Heart right ventricle (tissue), 16 donors: ENCODE measurements at regions not wholly inside any gene's neighbourhood (a gene's known extent, or its start where the extent isn't known, plus 50 kb on each side); places are given as distances from the start of the nearest gene placed in this dataset.

Source experiments
- ATAC-seq, 8 donors: fragments of 200-7000 bp; cut with Tn5 transposase; one replicate each; pipeline ENCODE4 v1.9.1; 2020; ENCODE audit warnings: mild to moderate bottlenecking in 8 of 8, moderate library complexity in 8 of 8, moderate number of reproducible peaks in 1 of 8
- DNase-seq, 2 donors: peaks; one replicate each; pipeline ENCODE4 v3.0.0-alpha.2; 2020
- H3K27ac ChIP-seq, 10 donors: fragments of 200-600 bp; sonication (generic) in 2 of 10; one replicate each; pipeline versions ENCODE4 v1.5.0 to v1.8.0; 2020 to 2022; ENCODE audit warnings: mild to moderate bottlenecking in 3 of 10
- H3K27me3 ChIP-seq, 7 donors: fragments of 200-600 bp; one replicate each; pipeline ENCODE4 v1.8.0; 2021 to 2022; ENCODE audit warnings: mild to moderate bottlenecking in 2 of 7
- H3K36me3 ChIP-seq, 9 donors: fragments of 200-600 bp; sonication (generic) in 1 of 9; one replicate each; pipeline versions ENCODE4 v1.5.0 to v1.8.0; 2020 to 2022; ENCODE audit warnings: mild to moderate bottlenecking in 2 of 9
- H3K4me1 ChIP-seq, 9 donors: fragments of 200-600 bp; sonication (generic) in 1 of 9; one replicate each; pipeline versions ENCODE4 v1.5.0 to v1.8.0; 2020 to 2022; ENCODE audit warnings: mild to moderate bottlenecking in 4 of 9
- H3K4me3 ChIP-seq, 10 donors: fragments of 200-600 bp; sonication (generic) in 2 of 10; one replicate each; pipeline versions ENCODE4 v1.5.0 to v1.8.0; 2020 to 2022; ENCODE audit warnings: mild to moderate bottlenecking in 7 of 10, moderate library complexity in 2 of 10
- H3K9me3 ChIP-seq, 11 donors: fragments of 200-600 bp in 10 of 11; sonication (generic) in 2 of 11; one replicate each; pipeline versions ENCODE4 v1.5.0 to v1.8.0; 2013 to 2022; ENCODE audit warnings: mild to moderate bottlenecking in 2 of 11, control low read depth in 1 of 11, moderate library complexity in 1 of 11
- CTCF ChIP-seq, 9 donors: fragments of 200-600 bp; sonication (generic) in 2 of 9; IDR thresholded peaks; one replicate each; pipeline versions ENCODE4 v1.5.0 to v1.8.0; 2021 to 2022; ENCODE audit warnings: antibody characterized with exemption in 9 of 9, mild to moderate bottlenecking in 5 of 9, moderate library complexity in 1 of 9
- whole genome bisulfite sequencing, 2 donors: extraction: QIAGEN DNeasy Blood & Tissue Kit; methylation state at CpG; one replicate each; pipeline ENCODE4 v1.1.7; 2013; ENCODE audit warnings: inconsistent platforms in 1 of 2; 5-methylcytosine and 5-hydroxymethylcytosine counted together
- intact Hi-C, 10 donors: fragments of 100-400 bp; cut with DNase I; formaldehyde crosslinking; loops; one replicate each; pipeline versions ENCODE4 v1.11.1 to v1.14.2; 2022
- donor health status: Arrhythmogenic right ventricular cardiomyopathy.
- donor health status: ischemic (EF 13 %, LVEDD 7.1; RV severe dilation, severe dysfunction).
- donor health status: healthy with polysubstance abuse.
- donor health status: DM: no; HTN: yes; CAD: no.
- donor health status: DM: no; HTN: no; CAD: no.
- donor health status: ischemic (EF 25% LVEDD 6.9; RV normal size, moderate dysfunction).
- donor health status: ischemic (EF 25% LVEDD 5.7; RV mildly dilated, moderate dysfunction).
- donor health status: healthy.
- donor health status: DM: yes; HTN: yes; CAD: no.
- donor health status: Ischemic cardiomyopathy.
- donor health status: ischemic (EF 35%, LVEDD 5.7; RV mildly dilated, moderate dysfunction).
- donor health status: nonischemic (EF 11% LVEDD 7.7; RV severe dilation, severe dysfunction).
- donor health status: DM: yes; HTN: yes; CAD: no.
- donor health status: PGD.
- donor health status: ischemic (EF 29% LVEDD 5.4; RV normal size, mild dysfunction).
- donor health status: nonischemic (EF 23%, LVEDD 6.1; RV moderate dilation, normal function).

- H3K4me1 ChIP-seq, result no peaks in the 10 kb centered on the region
- no peak for DNase-seq
- no peak overlapping the region for H3K27ac ChIP-seq
- H3K27me3 ChIP-seq, result no peaks in the 10 kb centered on the region
- H3K4me3 ChIP-seq, result no peak overlapping the region
- TF ChIP-seq CTCF (IDR thresholded peaks at IDR 0.05), result no peak
- 79 to 80% methylated on average over 2 of the region's 2 CpGs for WGBS, 2 donors
- H3K36me3 ChIP-seq, result no peaks in the 10 kb centered on the region
- no peak for ATAC-seq
- intact Hi-C loops, result loop anchor here in 9 of 10 donors (5.0 to 10.0 kb wide), 7 partner anchors 34 to 1066 kb away; partner anchors contain the start of gene THSD7A (in 5 of the 9)
- no peaks in the 10 kb centered on the region for H3K9me3 ChIP-seq
Observed at GRCh38 chr7:12490940-12491339, 79.6 kb upstream of the SCIN start.

- intact Hi-C loops, result loop anchor here in 9 of 10 donors (5.0 to 10.0 kb wide), 7 partner anchors 34 to 1067 kb away; partner anchors contain the start of gene THSD7A (in 5 of the 9)
Observed at GRCh38 chr7:12491526-12491925, 79.0 kb upstream of the SCIN start.

GRCh38 chr7:12493407-12493806 is 77.1 kb upstream of the SCIN start:
- H3K27me3 ChIP-seq, result no peaks in the 10 kb centered on the region
- intact Hi-C loops, result loop anchor here in 9 of 10 donors (5.0 to 10.0 kb wide), 7 partner anchors 36 to 1069 kb away; partner anchors contain the start of gene THSD7A (in 5 of the 9)
- no peak for ATAC-seq
- H3K27ac ChIP-seq, result no peak overlapping the region
- TF ChIP-seq CTCF (IDR thresholded peaks at IDR 0.05), result no peak
- no peak overlapping the region for H3K4me3 ChIP-seq
- 4 to 6% methylated on average over 1 of the region's 1 CpG for WGBS, 2 donors
- DNase-seq, result no peak
- no peaks in the 10 kb centered on the region for H3K36me3 ChIP-seq
- no peaks in the 10 kb centered on the region for H3K9me3 ChIP-seq
- H3K4me1 ChIP-seq, result no peaks in the 10 kb centered on the region

More at GRCh38 chr7:12491526-12491925, 79.0 kb upstream of the SCIN start:
- ATAC-seq (no peak), DNase-seq (no peak)
- Histone ChIP-seq H3K4me1 (no peaks in the 10 kb centered on the region), H3K27me3 (no peaks in the 10 kb centered on the region), H3K27ac (no peak overlapping the region), H3K4me3 (no peak overlapping the region), H3K36me3 (no peaks in the 10 kb centered on the region), H3K9me3 (no peaks in the 10 kb centered on the region)
- TF ChIP-seq CTCF (IDR thresholded peaks at IDR 0.05), result no peak
- 87 to 88% methylated on average over 3 of the region's 3 CpGs for WGBS, 2 donors

GRCh38 chr7:12493863-12494686 is 76.4 kb upstream of the SCIN start:
- Histone ChIP-seq H3K27me3 (no peaks in the 10 kb centered on the region), H3K4me3 (no peak overlapping the region), H3K9me3 (no peaks in the 10 kb centered on the region), H3K27ac (no peak overlapping the region), H3K36me3 (no peaks in the 10 kb centered on the region), H3K4me1 (no peaks in the 10 kb centered on the region)
- ATAC-seq (no peak), DNase-seq (no peak)
- intact Hi-C loops, result loop anchor here in 9 of 10 donors (5.0 to 10.0 kb wide), 7 partner anchors 37 to 1069 kb away; partner anchors contain the start of gene THSD7A (in 5 of the 9)
- 45 to 63% methylated on average over 2 of the region's 2 CpGs for WGBS, 2 donors
- TF ChIP-seq CTCF (IDR thresholded peaks at IDR 0.05), result no peak
